Activated naive CD4-positive, alpha-beta T cell treated with anti-CD3 and anti-CD28 coated beads, Interleukin-2, amount 10 ng/mL, durations not matched to agents 7 days and 5 days (primary cell): ENCODE measurements at regions not wholly inside any gene's neighbourhood (a gene's known extent, or its start where the extent isn't known, plus 50 kb on each side); places are given as distances from the start of the nearest gene placed in this dataset.
A peak's percentile ranks its signal among the peaks of the same experiment; 100 is the strongest.
"Not testable (repeated sequence)": the region's sequence is repeated elsewhere in the genome, so short reads cannot be mapped to it uniquely, and the experiment has no call there.

Experiments used
- CTCF ChIA-PET: fragments of 350-600 bp; sonication (Branson Sonifier 250); formaldehyde crosslinking; loops from one replicate; lab custom pipeline; 2021; ENCODE audit warnings: antibody characterized with exemption; lab: Charles Lee
- DNase-seq: peaks from one replicate; pipeline ENCODE4 v3.0.0-alpha.2; 2020
- H3K27ac Mint-ChIP-seq: one replicate; pipeline ENCODE4 v1.8.0; 2021; ENCODE audit warnings: mild to moderate bottlenecking, moderate library complexity, mixed read lengths
- H3K27me3 Mint-ChIP-seq: one replicate; pipeline ENCODE4 v1.8.0; 2021; ENCODE audit warnings: mild to moderate bottlenecking, mixed read lengths
- H3K36me3 Mint-ChIP-seq: one replicate; pipeline ENCODE4 v1.8.0; 2021; ENCODE audit warnings: mixed read lengths
- H3K4me1 Mint-ChIP-seq: one replicate; pipeline ENCODE4 v1.8.0; 2021; ENCODE audit warnings: mixed read lengths
- H3K4me3 Mint-ChIP-seq: one replicate; pipeline ENCODE4 v1.8.0; 2021; ENCODE audit warnings: mild to moderate bottlenecking, moderate library complexity, mixed read lengths
- H3K9me3 Mint-ChIP-seq: one replicate; pipeline ENCODE4 v1.8.0; 2021; ENCODE audit warnings: mixed read lengths

DNA sequence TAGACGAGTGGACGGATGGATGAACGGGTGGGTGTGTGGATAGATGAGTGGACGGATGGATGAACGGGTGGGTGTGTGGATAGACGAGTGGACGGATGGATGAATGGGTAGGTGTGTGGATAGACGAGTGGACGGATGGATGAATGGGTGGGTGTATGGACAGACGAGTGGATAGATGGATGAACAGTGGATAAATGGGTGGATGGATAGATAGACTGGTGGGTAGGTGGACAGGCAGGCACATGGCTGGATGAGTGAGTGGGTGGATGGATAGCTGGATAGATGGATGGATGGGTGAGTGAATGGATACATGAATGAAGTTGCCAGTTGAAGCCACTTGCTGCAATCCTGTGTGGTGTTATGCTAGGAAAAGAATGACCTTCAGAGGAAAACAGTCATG lies 107.5 kb downstream of the NPIPB11 start:
- CTCF ChIA-PET, H3K9me3 Mint-ChIP-seq, H3K4me3 Mint-ChIP-seq, H3K36me3 Mint-ChIP-seq, H3K27ac Mint-ChIP-seq, H3K4me1 Mint-ChIP-seq, H3K27me3 Mint-ChIP-seq, DNase-seq: not testable (repeated sequence)

DNA sequence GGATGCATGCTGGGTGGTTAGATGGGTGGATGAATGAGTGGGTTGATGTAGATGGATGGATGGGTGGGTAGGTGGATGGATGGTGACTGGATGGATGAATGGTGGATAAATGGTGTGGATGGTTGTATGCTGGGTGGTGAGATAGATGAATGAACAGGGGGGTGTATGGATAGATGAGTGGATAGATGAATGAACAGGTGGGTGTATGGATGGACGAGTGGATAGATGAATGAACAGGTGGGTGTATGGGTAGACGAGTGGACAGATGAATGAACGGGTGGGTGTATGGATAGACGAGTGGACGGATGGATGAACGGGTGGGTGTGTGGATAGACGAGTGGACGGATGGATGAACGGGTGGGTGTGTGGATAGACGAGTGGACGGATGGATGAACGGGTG lies 108.2 kb downstream of the NPIPB11 start:
- H3K9me3 Mint-ChIP-seq, H3K27me3 Mint-ChIP-seq, DNase-seq, H3K4me3 Mint-ChIP-seq, H3K4me1 Mint-ChIP-seq, CTCF ChIA-PET, H3K27ac Mint-ChIP-seq, H3K36me3 Mint-ChIP-seq: not testable (repeated sequence)

- H3K27me3 Mint-ChIP-seq, H3K27ac Mint-ChIP-seq, H3K4me3 Mint-ChIP-seq, DNase-seq, H3K9me3 Mint-ChIP-seq, H3K4me1 Mint-ChIP-seq, H3K36me3 Mint-ChIP-seq, CTCF ChIA-PET: not testable (repeated sequence)
Measured at GRCh38 chr16:29297809-29298177, 108.7 kb downstream of the NPIPB11 start.

DNA sequence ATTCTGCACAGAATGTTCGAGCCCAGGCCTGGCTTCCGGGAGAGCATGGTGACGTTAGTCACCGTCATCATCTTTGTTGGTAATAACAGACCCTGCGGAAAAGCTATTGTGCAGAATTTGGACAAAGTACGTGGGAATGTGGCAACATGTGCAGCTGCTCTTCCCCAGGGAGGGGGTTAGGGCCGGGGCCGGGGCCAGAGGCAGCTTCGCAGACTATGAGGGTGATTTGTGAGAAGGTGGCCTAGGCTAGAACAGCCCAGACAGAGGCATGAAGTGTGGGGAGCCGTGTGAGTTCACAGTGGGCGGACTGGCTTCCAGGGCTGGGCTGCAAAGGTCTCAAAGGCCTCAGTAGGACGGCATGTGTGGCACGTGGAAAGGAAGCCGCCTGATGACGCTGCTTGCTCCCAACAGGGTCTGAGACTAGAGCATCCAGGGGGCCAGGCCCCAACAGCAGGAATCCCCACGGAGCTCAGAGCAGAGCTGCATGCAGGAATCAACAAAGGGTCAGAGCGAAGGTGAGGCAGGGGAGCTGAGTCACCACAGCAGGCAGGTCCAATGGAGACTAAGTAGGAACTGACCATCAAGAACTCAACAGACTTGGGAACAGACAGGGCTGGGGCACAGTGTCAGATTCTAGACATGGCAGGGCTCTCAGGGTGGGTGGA lies 109.2 kb downstream of the NPIPB11 start:
- DNase-seq, H3K4me3 Mint-ChIP-seq, CTCF ChIA-PET, H3K27ac Mint-ChIP-seq, H3K27me3 Mint-ChIP-seq, H3K9me3 Mint-ChIP-seq, H3K4me1 Mint-ChIP-seq, H3K36me3 Mint-ChIP-seq: not testable (repeated sequence)

DNA sequence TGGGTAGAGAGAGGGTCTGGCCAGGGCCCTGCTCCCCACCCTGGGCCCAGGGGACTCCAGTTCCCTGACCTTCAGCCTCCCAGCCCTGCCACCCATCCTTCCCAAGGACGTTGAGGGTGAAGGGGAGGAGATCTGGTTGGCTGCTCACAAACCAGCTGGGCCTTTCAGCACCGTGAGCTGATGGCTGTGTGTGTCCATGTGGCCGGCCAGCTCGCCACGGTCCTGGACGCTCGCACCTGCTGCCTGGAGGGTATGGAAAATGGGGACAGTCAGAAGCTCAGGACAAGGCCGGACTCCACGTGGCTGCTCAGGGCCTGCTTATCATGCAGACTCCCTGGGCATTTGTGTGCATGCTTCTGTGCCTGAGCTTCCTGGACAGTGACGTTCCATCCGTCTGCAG lies 110.3 kb downstream of the NPIPB11 start:
- not testable (repeated sequence) for DNase-seq, H3K27me3 Mint-ChIP-seq

GRCh38 chr16:29294951-29295795 lies 111.3 kb downstream of the NPIPB11 start:
- H3K9me3 Mint-ChIP-seq, H3K4me3 Mint-ChIP-seq, H3K36me3 Mint-ChIP-seq, H3K27ac Mint-ChIP-seq, H3K27me3 Mint-ChIP-seq, CTCF ChIA-PET, DNase-seq: not testable (repeated sequence)
- peaks cover 13% of the 10 kb centered on the region for H3K4me1 Mint-ChIP-seq

More for the DNA sequence above, 110.3 kb downstream of the NPIPB11 start:
- H3K4me1 Mint-ChIP-seq, CTCF ChIA-PET, H3K4me3 Mint-ChIP-seq, H3K27ac Mint-ChIP-seq, H3K9me3 Mint-ChIP-seq, H3K36me3 Mint-ChIP-seq: not testable (repeated sequence)

- H3K27me3 Mint-ChIP-seq, H3K36me3 Mint-ChIP-seq, H3K4me3 Mint-ChIP-seq, H3K9me3 Mint-ChIP-seq, DNase-seq, H3K4me1 Mint-ChIP-seq, CTCF ChIA-PET, H3K27ac Mint-ChIP-seq: not testable (repeated sequence)
Measured at GRCh38 chr16:29294400-29294933, 112.0 kb downstream of the NPIPB11 start.

DNA sequence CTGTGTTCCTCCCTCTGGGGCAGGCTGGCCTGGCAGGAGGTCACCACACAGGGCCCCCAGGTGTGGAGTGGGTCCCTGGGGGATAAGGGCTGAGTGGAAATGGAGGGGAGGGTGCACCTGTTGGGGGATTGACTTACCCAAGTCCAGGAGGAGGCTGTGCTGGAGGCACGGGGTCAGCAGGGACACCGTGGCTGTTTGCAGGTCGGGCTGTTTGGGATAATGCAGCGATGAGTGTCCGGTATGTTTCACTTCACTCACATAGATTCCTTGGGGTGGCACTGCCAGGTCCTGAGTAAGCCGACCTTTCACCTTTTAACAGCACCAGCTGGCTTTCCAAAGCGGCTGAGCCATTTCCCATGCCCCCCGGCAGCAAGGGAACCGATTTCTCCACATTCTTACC lies 113.0 kb downstream of the NPIPB11 start:
- CTCF ChIA-PET, H3K27ac Mint-ChIP-seq, H3K9me3 Mint-ChIP-seq: not testable (repeated sequence)

DNA sequence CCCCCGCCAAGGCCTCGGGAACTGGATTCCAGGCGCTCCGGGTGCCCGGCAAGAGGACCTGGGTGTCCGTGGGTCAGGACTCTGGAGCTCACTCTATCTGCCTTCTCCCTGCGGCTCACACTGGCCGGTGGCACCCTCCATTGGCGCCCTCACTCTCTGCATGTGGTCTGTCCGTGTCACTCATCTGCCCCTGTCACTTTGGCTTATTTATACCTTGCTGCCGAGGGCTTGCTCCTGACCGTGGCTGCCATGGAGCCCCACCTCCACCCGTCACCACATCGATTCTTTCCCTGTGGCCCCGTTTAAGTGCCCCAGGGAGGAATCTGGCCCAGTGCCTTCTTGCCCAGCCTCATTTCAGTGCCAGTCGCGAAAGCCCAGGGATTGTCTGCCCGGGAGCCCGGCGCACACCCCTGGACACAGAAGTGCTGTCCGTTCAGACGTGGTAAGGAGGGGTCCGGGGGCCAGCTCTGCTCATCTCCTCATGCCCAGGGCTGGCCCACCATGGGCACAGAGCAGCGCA lies 113.5 kb downstream of the NPIPB11 start:
- H3K36me3 Mint-ChIP-seq, H3K27me3 Mint-ChIP-seq, CTCF ChIA-PET, DNase-seq, H3K4me3 Mint-ChIP-seq, H3K27ac Mint-ChIP-seq, H3K9me3 Mint-ChIP-seq, H3K4me1 Mint-ChIP-seq: not testable (repeated sequence)

More for the DNA sequence above, 113.0 kb downstream of the NPIPB11 start:
- DNase-seq, H3K36me3 Mint-ChIP-seq, H3K27me3 Mint-ChIP-seq, H3K4me3 Mint-ChIP-seq, H3K4me1 Mint-ChIP-seq: not testable (repeated sequence)

DNA sequence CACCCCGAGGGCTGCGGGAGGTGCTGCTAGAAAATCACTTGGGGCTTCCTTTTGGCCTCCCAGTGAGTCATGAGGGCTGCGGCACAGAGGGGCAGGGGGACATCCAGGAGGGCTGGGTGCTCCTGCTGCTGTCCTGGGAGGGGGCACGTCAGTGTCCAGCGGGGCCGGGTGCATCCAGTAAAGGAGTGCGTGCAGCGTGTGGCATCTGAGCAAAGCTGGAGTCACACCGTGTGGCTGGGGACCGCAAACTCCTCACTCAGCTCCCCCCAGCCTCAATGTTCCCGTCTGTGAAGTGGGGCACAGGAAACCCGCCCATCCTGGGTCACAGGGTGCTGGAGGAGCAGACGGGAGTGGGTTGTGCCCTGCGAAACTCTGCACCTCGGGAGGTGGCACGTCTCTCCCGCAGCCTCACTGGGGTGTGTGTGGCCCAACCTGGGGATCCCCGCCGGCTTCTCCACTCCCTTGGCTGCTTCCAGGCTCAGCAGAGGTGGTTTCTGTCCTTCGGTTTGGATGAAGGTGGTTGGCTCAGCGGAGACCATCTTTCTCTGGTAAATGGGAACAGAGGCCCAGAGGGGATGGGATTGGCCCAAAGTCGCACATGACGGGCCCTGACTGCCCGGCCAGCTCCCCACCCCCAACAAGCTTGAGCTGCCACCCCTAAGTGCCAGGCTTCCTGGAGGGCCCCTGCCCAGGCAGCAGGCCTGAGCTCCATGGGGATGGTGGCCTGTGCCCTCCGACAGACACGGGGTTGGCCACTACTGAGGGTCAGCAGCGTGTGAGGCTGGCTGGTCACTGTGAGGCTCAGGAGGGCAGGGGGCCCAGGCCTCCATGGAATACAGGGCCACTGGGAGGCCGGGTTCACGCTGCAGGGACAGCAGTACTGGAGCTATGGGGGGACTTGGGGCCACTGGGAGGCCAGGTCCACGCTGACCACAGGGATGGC lies 114.9 kb downstream of the NPIPB11 start:
- H3K27ac Mint-ChIP-seq, H3K4me1 Mint-ChIP-seq, H3K4me3 Mint-ChIP-seq, H3K36me3 Mint-ChIP-seq, DNase-seq, CTCF ChIA-PET, H3K9me3 Mint-ChIP-seq: not testable (repeated sequence)
- peaks cover 13% of the 10 kb centered on the region for H3K27me3 Mint-ChIP-seq

DNA sequence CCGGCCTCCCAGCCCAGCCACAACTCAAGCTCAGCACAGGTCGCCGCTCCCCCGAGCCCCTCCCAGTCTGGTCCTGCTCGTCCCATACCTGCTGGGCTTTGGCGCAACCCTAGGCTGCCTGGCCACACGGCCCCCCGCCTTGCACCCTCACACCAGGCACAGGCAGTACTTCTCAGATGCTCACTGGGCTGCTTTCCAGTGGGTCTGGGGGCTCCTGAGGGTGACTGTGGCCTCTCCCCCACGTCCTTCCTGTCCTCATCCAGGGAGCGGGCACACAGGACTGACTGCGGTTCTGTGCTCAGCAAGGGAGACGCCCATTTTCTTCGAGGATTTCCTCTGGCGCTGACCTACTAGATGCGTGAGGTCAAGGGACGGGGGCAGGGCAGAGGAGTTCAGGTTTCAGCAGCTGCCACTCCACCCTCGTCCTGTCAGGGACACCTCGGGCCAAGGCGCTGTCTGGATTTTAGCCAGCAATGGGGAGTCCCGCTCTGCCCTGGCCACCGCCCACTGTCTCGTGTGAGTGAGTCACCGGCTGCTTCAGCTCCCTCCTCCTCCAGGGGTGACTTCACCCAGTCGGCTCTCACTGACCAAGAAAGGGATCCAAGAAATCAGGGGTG lies 115.8 kb downstream of the NPIPB11 start:
- CTCF ChIA-PET, result no interaction called here
- DNase-seq, result peak; percentile 65
- H3K9me3 Mint-ChIP-seq, result no peaks in the 10 kb centered on the region
- no peak overlapping the region for H3K4me3 Mint-ChIP-seq
- H3K27me3 Mint-ChIP-seq, result peaks cover 14% of the 10 kb centered on the region
- H3K4me1 Mint-ChIP-seq, result peaks cover 9% of the 10 kb centered on the region
- no peak overlapping the region for H3K27ac Mint-ChIP-seq
- no peaks in the 10 kb centered on the region for H3K36me3 Mint-ChIP-seq

GRCh38 chr16:29289516-29290239 lies 116.8 kb downstream of the NPIPB11 start:
- H3K27ac Mint-ChIP-seq, H3K4me3 Mint-ChIP-seq, CTCF ChIA-PET, H3K9me3 Mint-ChIP-seq, DNase-seq, H3K36me3 Mint-ChIP-seq: not testable (repeated sequence)
- H3K27me3 Mint-ChIP-seq, result peaks cover 23% of the 10 kb centered on the region
- H3K4me1 Mint-ChIP-seq, result peaks cover 15% of the 10 kb centered on the region

DNA sequence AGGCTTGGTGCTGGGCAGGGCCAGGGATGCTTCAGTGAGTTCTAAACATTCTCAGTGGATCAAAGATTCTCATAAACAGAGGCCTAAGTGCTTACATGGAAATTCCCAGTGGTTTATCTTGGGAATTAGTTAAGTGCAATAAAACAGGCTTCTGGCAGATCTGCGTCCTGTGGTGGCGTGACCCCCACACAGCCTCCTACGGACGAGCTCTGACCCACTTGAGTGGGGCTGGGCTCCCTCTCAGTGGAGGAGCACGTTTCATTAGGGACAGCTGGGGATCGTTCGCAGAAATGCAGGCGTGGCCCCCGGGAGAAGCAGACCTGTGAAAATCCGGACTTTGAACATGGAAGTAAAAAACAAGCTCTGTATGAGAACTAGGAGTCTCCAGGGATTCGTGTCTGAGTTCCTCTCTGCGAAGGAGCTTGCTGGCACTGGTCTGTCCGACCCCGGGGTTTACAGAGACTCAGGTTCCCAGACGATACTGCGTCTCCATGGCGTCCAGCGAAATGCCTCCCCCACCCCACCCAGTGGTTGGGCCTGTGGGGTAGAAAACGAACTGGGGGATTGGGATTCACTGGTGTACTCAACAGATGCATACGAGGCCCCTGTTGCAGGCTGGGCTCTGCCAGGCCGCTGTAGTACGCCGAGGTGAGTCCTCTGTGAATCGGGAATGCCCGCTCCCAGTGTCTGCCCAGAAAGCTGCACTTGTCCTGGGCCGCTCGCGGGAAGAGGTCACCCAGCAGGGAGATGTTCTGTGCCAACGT lies 117.6 kb downstream of the NPIPB11 start:
- DNase-seq, H3K27ac Mint-ChIP-seq, H3K36me3 Mint-ChIP-seq, H3K9me3 Mint-ChIP-seq, H3K4me3 Mint-ChIP-seq, CTCF ChIA-PET: not testable (repeated sequence)
- H3K27me3 Mint-ChIP-seq, result peaks cover 26% of the 10 kb centered on the region
- peaks cover 18% of the 10 kb centered on the region for H3K4me1 Mint-ChIP-seq
